ENCODE measurements at regions not wholly inside any gene's neighbourhood (a gene's known extent, or its start where the extent isn't known, plus 50 kb on each side); places are given as distances from the start of the nearest gene placed in this dataset.

DNA sequence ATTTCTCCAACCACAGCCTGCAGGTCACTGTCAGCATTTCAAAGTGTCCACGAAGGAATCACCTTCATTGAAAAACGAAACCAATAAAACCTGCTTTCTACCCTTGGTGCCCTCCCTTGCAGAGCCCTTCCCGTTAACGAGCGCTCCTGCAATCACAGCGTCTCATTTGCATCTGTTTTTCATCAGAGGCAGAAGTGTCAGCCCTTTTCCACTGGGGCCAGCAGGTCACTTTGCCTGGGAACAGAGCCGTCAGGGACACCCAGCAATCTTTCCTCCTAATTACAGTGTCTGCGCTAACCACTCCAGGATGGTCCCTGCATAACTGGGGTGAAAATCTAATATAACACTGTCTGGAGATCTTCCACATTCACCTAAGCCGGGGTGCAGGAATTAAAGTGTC lies 85.3 kb downstream of the PSMG1 start:
- TF ChIP-seq TCF12 (IDR thresholded peaks at IDR 0.05; ENCODE audit: low read depth), result no peak
- no peak for TF ChIP-seq CEBPB (IDR thresholded peaks at IDR 0.05)
- TF ChIP-seq FOXM1 (IDR thresholded peaks at IDR 0.05; ENCODE audit: borderline replicate concordance, low read depth), result no peak
- no peak for TF ChIP-seq YY1 (IDR thresholded peaks at IDR 0.05; ENCODE audit: low read depth)
- TF ChIP-seq RAD21 (IDR thresholded peaks at IDR 0.05; ENCODE audit: low read depth), result no peak
- TF ChIP-seq NFIC (IDR thresholded peaks at IDR 0.05), result no peak
- TF ChIP-seq CREB1 (IDR thresholded peaks at IDR 0.05; ENCODE audit: low read depth), result no peak
- TF ChIP-seq ZBTB7A (IDR thresholded peaks at IDR 0.05; ENCODE audit: low read depth), result no peak
- TF ChIP-seq TEAD4 (IDR thresholded peaks at IDR 0.05), result no peak
- TF ChIP-seq, protein P1, sequence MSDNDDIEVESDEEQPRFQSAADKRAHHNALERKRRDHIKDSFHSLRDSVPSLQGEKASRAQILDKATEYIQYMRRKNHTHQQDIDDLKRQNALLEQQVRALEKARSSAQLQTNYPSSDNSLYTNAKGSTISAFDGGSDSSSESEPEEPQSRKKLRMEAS (IDR thresholded peaks at IDR 0.05), result no peak
- TF ChIP-seq EGR1 (IDR thresholded peaks at IDR 0.05), result no peak
- no peak for TF ChIP-seq EP300 (IDR thresholded peaks at IDR 0.05; ENCODE audit: borderline replicate concordance)
- TF ChIP-seq, protein P2, sequence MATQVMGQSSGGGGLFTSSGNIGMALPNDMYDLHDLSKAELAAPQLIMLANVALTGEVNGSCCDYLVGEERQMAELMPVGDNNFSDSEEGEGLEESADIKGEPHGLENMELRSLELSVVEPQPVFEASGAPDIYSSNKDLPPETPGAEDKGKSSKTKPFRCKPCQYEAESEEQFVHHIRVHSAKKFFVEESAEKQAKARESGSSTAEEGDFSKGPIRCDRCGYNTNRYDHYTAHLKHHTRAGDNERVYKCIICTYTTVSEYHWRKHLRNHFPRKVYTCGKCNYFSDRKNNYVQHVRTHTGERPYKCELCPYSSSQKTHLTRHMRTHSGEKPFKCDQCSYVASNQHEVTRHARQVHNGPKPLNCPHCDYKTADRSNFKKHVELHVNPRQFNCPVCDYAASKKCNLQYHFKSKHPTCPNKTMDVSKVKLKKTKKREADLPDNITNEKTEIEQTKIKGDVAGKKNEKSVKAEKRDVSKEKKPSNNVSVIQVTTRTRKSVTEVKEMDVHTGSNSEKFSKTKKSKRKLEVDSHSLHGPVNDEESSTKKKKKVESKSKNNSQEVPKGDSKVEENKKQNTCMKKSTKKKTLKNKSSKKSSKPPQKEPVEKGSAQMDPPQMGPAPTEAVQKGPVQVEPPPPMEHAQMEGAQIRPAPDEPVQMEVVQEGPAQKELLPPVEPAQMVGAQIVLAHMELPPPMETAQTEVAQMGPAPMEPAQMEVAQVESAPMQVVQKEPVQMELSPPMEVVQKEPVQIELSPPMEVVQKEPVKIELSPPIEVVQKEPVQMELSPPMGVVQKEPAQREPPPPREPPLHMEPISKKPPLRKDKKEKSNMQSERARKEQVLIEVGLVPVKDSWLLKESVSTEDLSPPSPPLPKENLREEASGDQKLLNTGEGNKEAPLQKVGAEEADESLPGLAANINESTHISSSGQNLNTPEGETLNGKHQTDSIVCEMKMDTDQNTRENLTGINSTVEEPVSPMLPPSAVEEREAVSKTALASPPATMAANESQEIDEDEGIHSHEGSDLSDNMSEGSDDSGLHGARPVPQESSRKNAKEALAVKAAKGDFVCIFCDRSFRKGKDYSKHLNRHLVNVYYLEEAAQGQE (IDR thresholded peaks at IDR 0.05; ENCODE audit: low read depth), result no peak
- TF ChIP-seq, protein P3, sequence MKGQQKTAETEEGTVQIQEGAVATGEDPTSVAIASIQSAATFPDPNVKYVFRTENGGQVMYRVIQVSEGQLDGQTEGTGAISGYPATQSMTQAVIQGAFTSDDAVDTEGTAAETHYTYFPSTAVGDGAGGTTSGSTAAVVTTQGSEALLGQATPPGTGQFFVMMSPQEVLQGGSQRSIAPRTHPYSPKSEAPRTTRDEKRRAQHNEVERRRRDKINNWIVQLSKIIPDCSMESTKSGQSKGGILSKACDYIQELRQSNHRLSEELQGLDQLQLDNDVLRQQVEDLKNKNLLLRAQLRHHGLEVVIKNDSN (IDR thresholded peaks at IDR 0.05), result no peak
- TF ChIP-seq TAF1 (IDR thresholded peaks at IDR 0.05; ENCODE audit: low read depth), result no peak

DNA sequence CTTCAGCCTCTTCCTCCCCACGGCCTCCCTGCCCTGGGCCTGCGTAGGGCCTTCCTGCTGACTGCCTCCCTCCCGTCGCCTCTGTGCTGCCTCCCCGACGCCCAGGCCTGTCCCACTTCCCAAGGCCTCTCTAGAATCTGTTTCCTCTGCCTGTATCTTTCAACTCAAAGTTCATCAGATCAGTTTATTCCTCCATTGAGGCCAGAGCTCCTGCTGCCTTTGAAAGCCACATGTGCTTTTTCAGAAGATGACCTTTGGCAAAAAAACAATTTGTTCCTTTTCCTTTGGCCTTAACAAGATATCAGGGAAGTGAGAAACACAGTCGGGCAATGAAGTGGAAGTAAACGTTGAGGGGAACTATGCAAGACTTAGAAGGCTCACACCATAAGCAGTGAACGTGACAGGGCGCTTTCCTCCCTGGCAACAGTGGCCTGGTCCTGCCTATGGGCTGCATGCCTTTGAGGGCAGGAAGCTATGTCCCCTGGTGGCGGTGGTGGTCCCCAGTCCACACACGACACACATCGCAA lies 85.9 kb downstream of the PSMG1 start:
- TF ChIP-seq TCF12 (IDR thresholded peaks at IDR 0.05; ENCODE audit: low read depth), result no peak
- TF ChIP-seq RAD21 (IDR thresholded peaks at IDR 0.05; ENCODE audit: low read depth), result no peak
- no peak for TF ChIP-seq CREB1 (IDR thresholded peaks at IDR 0.05; ENCODE audit: low read depth)
- TF ChIP-seq EP300 (IDR thresholded peaks at IDR 0.05; ENCODE audit: borderline replicate concordance), result no peak
- TF ChIP-seq, protein P3 (IDR thresholded peaks at IDR 0.05), result no peak
- TF ChIP-seq FOXM1 (IDR thresholded peaks at IDR 0.05; ENCODE audit: borderline replicate concordance, low read depth), result no peak

DNA sequence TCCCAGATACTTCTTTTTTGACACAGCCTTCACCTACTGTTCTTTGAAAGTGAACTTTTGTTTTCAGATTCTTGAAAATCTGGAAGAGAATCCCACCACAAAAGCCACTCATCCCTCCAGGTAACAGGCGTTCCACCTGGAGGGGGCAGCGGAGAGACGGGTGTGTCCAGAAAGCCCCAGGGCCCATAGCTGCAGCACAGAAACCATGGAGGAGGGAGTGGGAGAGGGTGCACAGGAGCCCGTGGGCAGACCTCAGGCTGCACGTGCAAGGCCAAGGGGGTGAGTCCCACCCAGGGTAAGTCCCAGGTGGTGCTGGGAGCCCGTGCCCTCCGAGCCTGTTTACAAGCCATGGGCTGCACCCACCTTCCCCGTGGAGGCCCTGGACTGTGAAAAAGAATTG lies 86.5 kb downstream of the PSMG1 start:
- TF ChIP-seq, protein P3 (IDR thresholded peaks at IDR 0.05), result no peak
- no peak for TF ChIP-seq CREB1 (IDR thresholded peaks at IDR 0.05; ENCODE audit: low read depth)
- TF ChIP-seq, protein P1 (IDR thresholded peaks at IDR 0.05), result no peak
- TF ChIP-seq CEBPB (IDR thresholded peaks at IDR 0.05), result no peak
- TF ChIP-seq YY1 (IDR thresholded peaks at IDR 0.05; ENCODE audit: low read depth), result no peak
- TF ChIP-seq EP300 (IDR thresholded peaks at IDR 0.05; ENCODE audit: borderline replicate concordance), result no peak
- TF ChIP-seq RAD21 (IDR thresholded peaks at IDR 0.05; ENCODE audit: low read depth), result no peak
- TF ChIP-seq, protein P2 (IDR thresholded peaks at IDR 0.05; ENCODE audit: low read depth), result no peak
- TF ChIP-seq TAF1 (IDR thresholded peaks at IDR 0.05; ENCODE audit: low read depth), result no peak
- no peak for TF ChIP-seq TEAD4 (IDR thresholded peaks at IDR 0.05)

DNA sequence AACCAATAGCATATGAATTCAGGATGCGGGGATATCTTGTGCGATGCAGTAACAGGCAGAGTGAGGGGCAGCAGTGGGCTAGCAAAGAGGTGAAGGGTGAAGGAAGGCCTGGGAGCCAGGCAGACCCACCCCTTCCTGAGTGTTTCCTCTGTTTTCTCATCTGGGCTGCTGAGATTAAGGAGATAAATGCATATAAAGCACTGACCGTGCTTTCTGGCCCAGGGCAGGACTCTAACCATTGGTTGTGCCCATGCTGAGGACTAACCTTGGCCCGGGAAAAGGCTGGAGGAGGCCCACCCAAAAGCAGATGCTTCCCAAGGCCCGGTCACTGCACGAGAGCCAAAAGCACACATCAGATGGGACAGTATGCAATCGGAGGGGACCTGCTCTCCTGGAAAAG lies 87.6 kb downstream of the PSMG1 start:
- no peak for TF ChIP-seq TAF1 (IDR thresholded peaks at IDR 0.05; ENCODE audit: low read depth)

DNA sequence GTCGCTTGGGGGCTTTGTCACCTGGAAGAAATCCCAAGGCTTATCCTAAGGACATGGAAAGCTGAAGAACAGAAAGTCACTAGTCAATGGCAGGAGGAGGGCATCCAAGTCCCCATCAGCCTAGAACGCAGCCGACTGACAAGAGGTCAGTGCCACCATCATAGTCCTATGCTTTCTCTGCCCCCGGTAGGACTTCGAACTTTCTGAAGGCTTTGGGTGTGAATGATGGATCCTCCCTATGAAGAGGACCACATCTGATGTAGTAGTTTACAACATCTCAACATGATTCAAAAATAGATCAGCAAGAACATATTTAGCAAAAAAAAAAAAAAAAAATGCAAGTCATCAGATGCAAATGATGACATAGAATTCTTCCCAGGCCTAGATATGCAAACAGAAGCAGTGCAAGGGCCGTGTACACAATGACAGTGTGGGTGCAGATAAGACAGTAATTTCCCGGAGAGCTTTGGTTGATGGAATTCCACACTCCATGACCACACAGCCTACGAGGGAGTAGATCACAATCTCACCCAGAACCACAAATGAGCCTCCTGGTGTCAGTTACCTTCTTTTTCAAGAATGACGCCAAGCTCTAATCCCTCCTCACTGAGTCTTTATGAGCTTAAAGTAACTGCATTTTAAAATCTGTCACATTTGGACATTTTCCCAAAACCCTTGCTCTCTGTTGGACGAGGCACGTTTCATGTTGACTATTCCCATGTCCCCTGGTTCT lies 88.2 kb downstream of the PSMG1 start:
- TF ChIP-seq ZBTB7A (IDR thresholded peaks at IDR 0.05; ENCODE audit: low read depth) (no peak), CEBPB (IDR thresholded peaks at IDR 0.05) (no peak), TCF12 (IDR thresholded peaks at IDR 0.05; ENCODE audit: low read depth) (no peak), TEAD4 (IDR thresholded peaks at IDR 0.05) (no peak), YY1 (IDR thresholded peaks at IDR 0.05; ENCODE audit: low read depth) (no peak)

Measured in Ishikawa (cell line).